GM18499 (cell line): ENCODE measurements at regions not wholly inside any gene's neighbourhood (a gene's known extent, or its start where the extent isn't known, plus 50 kb on each side); places are given as distances from the start of the nearest gene placed in this dataset.

ENCODE experiments used
- ATAC-seq: cut with Tn5 transposase; IDR thresholded peaks from one replicate; pipeline ENCODE4 v1.9.1; 2021; ENCODE audit warnings: moderate number of reproducible peaks; ENCODE audit not compliant: insufficient read depth, unreplicated experiment

GRCh38 chr5:117701062-117701461 is 1126.4 kb upstream of the SEMA6A start:
- ATAC-seq: no peak

GRCh38 chr5:117692606-117693005 is 1118.0 kb upstream of the SEMA6A start:
- no peak for ATAC-seq

GRCh38 chr5:117691081-117691870 is 1116.7 kb upstream of the SEMA6A start:
- ATAC-seq: no peak

GRCh38 chr5:117690612-117691011 is 1116.0 kb upstream of the SEMA6A start:
- no peak for ATAC-seq

- ATAC-seq: no peak
Observed at GRCh38 chr5:117686926-117687325, 1112.3 kb upstream of the SEMA6A start.

GRCh38 chr5:117682416-117682815 is 1107.8 kb upstream of the SEMA6A start:
- no peak for ATAC-seq

- ATAC-seq: peak; percentile 96
Observed at GRCh38 chr5:117681431-117682254, 1107.0 kb upstream of the SEMA6A start.

- ATAC-seq: no peak
Observed at GRCh38 chr5:117680426-117680825, 1105.8 kb upstream of the SEMA6A start.

- no peak for ATAC-seq
Observed at GRCh38 chr5:117679046-117679445, 1104.4 kb upstream of the SEMA6A start.

- no peak for ATAC-seq
Observed at GRCh38 chr5:117675646-117676045, 1101.0 kb upstream of the SEMA6A start.

GRCh38 chr5:117671551-117671950 is 1096.9 kb upstream of the SEMA6A start:
- no peak for ATAC-seq

GRCh38 chr5:117667105-117667504 is 1092.5 kb upstream of the SEMA6A start:
- ATAC-seq: no peak

GRCh38 chr5:117665121-117665520 is 1090.5 kb upstream of the SEMA6A start:
- ATAC-seq: no peak

- no peak for ATAC-seq
Observed at GRCh38 chr5:117662361-117662760, 1087.7 kb upstream of the SEMA6A start.

- ATAC-seq: no peak
Observed at GRCh38 chr5:117657541-117657940, 1082.9 kb upstream of the SEMA6A start.

- no peak for ATAC-seq
Observed at GRCh38 chr5:117652958-117653280, 1078.3 kb upstream of the SEMA6A start.

GRCh38 chr5:117652036-117652957 is 1077.7 kb upstream of the SEMA6A start:
- ATAC-seq: no peak

GRCh38 chr5:117649821-117650220 is 1075.2 kb upstream of the SEMA6A start:
- ATAC-seq: no peak

- no peak for ATAC-seq
Observed at GRCh38 chr5:117645400-117645799, 1070.8 kb upstream of the SEMA6A start.

- no peak for ATAC-seq
Observed at GRCh38 chr5:117638581-117638980, 1064.0 kb upstream of the SEMA6A start.

GRCh38 chr5:117633093-117633492 is 1058.5 kb upstream of the SEMA6A start:
- ATAC-seq: no peak
